ENCODE measurements at regions not wholly inside any gene's neighbourhood (a gene's known extent, or its start where the extent isn't known, plus 50 kb on each side); places are given as distances from the start of the nearest gene placed in this dataset.

DNA sequence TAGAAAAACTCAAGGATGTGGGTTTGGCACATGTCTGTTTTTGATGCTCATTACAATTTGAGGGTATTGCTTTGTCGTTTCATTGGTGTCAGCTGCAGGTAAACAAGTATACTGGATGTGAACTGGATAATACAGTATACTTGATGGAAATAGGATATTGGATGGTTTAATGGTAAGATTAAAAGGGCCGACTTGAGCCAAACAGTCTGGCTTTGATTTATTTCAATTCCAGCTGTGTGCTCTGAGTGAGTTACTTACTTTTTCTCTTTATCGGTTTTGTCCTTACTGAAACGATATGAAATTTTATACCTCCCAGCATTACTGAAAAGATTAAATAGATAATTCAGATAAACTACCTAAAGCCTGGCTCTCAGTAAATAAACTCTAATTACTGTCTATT lies 227.6 kb downstream of the ASXL3 start:
- no peak for DNase-seq

DNA sequence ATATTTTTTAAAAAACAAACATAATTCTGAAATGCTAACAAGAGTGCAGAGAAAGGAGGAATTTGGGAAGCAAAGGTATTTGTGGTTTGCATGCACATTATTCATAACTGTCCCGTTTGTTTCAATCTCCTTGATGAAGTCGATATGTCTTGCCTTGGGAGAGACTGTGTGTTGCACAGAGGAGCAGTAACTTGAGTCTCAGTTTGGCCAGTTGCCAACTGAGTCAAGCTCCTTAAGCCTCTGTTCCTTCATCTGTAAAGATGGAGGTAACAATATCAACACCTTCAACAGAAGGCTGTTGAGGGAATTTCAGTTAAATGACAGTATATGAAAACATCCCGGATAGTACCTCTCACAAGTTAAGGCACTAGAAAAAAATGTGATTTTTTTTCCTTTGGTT lies 226.2 kb downstream of the ASXL3 start:
- no peak for DNase-seq

GRCh38 chr18:33803636-33804035 lies 225.6 kb downstream of the ASXL3 start:
- no peak for DNase-seq

- peak; percentile 100 for DNase-seq
These were observed 224.9 kb downstream of the ASXL3 start for GRCh38 chr18:33802955-33803354.

Data from NCI-H1092 treated with DMSO at 0.1 percent for 48 hours (cell line).